Glutamatergic neuron (in vitro differentiated cells): ENCODE measurements at regions not wholly inside any gene's neighbourhood (a gene's known extent, or its start where the extent isn't known, plus 50 kb on each side); places are given as distances from the start of the nearest gene placed in this dataset.

ENCODE experiments used
- DNase-seq: peaks from one replicate; pipeline ENCODE4 v3.0.0; 2022
- H3K27ac Mint-ChIP-seq: one replicate; pipeline ENCODE4 v1.8.0; 2020; ENCODE audit warnings: mild to moderate bottlenecking, mixed read lengths, inconsistent platforms; ENCODE audit not compliant: unreplicated experiment
- H3K27me3 Mint-ChIP-seq: one replicate; pipeline ENCODE4 v1.8.0; 2020; ENCODE audit warnings: mild to moderate bottlenecking, moderate library complexity, mixed read lengths, inconsistent platforms; ENCODE audit not compliant: unreplicated experiment
- H3K36me3 Mint-ChIP-seq: one replicate; pipeline ENCODE4 v1.8.0; 2020; ENCODE audit warnings: mild to moderate bottlenecking, mixed read lengths, inconsistent platforms; ENCODE audit not compliant: unreplicated experiment
- H3K4me1 Mint-ChIP-seq: one replicate; pipeline ENCODE4 v1.8.0; 2020; ENCODE audit warnings: mild to moderate bottlenecking, low read depth, mixed read lengths, inconsistent platforms; ENCODE audit not compliant: unreplicated experiment
- H3K4me3 Mint-ChIP-seq: one replicate; pipeline ENCODE4 v1.8.0; 2020; ENCODE audit warnings: mild to moderate bottlenecking, mixed read lengths, inconsistent platforms; ENCODE audit not compliant: unreplicated experiment
- H3K9me3 Mint-ChIP-seq: one replicate; pipeline ENCODE4 v1.8.0; 2020; ENCODE audit warnings: mild to moderate bottlenecking, moderate library complexity, mixed read lengths, inconsistent platforms; ENCODE audit not compliant: unreplicated experiment
- CTCF ChIP-seq: fragments of 200-600 bp; sonication (generic); IDR thresholded peaks from one replicate; pipeline ENCODE4 v1.5.0; 2021; ENCODE audit not compliant: partially characterized antibody, unreplicated experiment

GRCh38 chr3:75048650-75049049 is 434.2 kb upstream of the CNTN3 start:
- H3K27ac Mint-ChIP-seq = no peak overlapping the region
- H3K4me1 Mint-ChIP-seq = no peaks in the 10 kb centered on the region
- H3K9me3 Mint-ChIP-seq = no peaks in the 10 kb centered on the region
- no peak for TF ChIP-seq CTCF
- H3K27me3 Mint-ChIP-seq = no peaks in the 10 kb centered on the region
- no peak for DNase-seq
- H3K36me3 Mint-ChIP-seq = peaks cover 5% of the 10 kb centered on the region
- no peak overlapping the region for H3K4me3 Mint-ChIP-seq

GRCh38 chr3:75049533-75049932 is 435.1 kb upstream of the CNTN3 start:
- no peak for DNase-seq
- Mint-ChIP-seq H3K27me3 (no peaks in the 10 kb centered on the region), H3K27ac (no peak overlapping the region), H3K4me3 (no peak overlapping the region), H3K4me1 (no peaks in the 10 kb centered on the region), H3K36me3 (peaks cover 5% of the 10 kb centered on the region), H3K9me3 (no peaks in the 10 kb centered on the region)
- TF ChIP-seq CTCF = no peak

GRCh38 chr3:75059120-75059519 is 444.7 kb upstream of the CNTN3 start:
- no peak for DNase-seq
- H3K9me3 Mint-ChIP-seq = no peaks in the 10 kb centered on the region

GRCh38 chr3:75061806-75062205 is 447.3 kb upstream of the CNTN3 start:
- TF ChIP-seq CTCF = no peak
- H3K27me3 Mint-ChIP-seq = peaks cover 4% of the 10 kb centered on the region
- no peaks in the 10 kb centered on the region for H3K4me1 Mint-ChIP-seq
- no peak for DNase-seq
- H3K36me3 Mint-ChIP-seq = no peaks in the 10 kb centered on the region
- no peaks in the 10 kb centered on the region for H3K9me3 Mint-ChIP-seq
- H3K27ac Mint-ChIP-seq = no peak overlapping the region
- no peak overlapping the region for H3K4me3 Mint-ChIP-seq

More at GRCh38 chr3:75059120-75059519, 444.7 kb upstream of the CNTN3 start:
- Mint-ChIP-seq H3K36me3 (no peaks in the 10 kb centered on the region), H3K4me3 (no peak overlapping the region), H3K27me3 (peaks cover 2% of the 10 kb centered on the region), H3K27ac (no peak overlapping the region), H3K4me1 (no peaks in the 10 kb centered on the region)
- no peak for TF ChIP-seq CTCF

GRCh38 chr3:75075158-75075557 is 460.7 kb upstream of the CNTN3 start:
- H3K4me3 Mint-ChIP-seq = no peak overlapping the region
- peaks cover 2% of the 10 kb centered on the region for H3K27me3 Mint-ChIP-seq
- H3K9me3 Mint-ChIP-seq = no peaks in the 10 kb centered on the region
- peaks cover under 1% of the 10 kb centered on the region for H3K36me3 Mint-ChIP-seq
- no peak for TF ChIP-seq CTCF
- H3K27ac Mint-ChIP-seq = no peak overlapping the region
- DNase-seq = no peak
- H3K4me1 Mint-ChIP-seq = peaks cover 1% of the 10 kb centered on the region
